Gastrocnemius medialis (tissue), 4 donors: ENCODE measurements at regions not wholly inside any gene's neighbourhood (a gene's known extent, or its start where the extent isn't known, plus 50 kb on each side); places are given as distances from the start of the nearest gene placed in this dataset.

Source experiments
- CTCF ChIP-seq, 5 experiments: fragments of 450-650 bp in 3 of 5; fragments of 200-600 bp in 2 of 5; sonication (generic) in 2 of 5; IDR thresholded peaks in 4 of 5; conservative IDR thresholded peaks in 1 of 5; 1 replicate in 4 of 5; 2 replicates in 1 of 5; pipeline ENCODE4 v1.5.1; 2016 to 2019; ENCODE audit warnings: antibody characterized with exemption in 5 of 5, mild to moderate bottlenecking in 3 of 5, moderate library complexity in 3 of 5
- POLR2A ChIP-seq, 2 donors: fragments of 450-650 bp; IDR thresholded peaks; one replicate each; pipeline ENCODE4 v1.6.1; 2017; ENCODE audit warnings: antibody characterized with exemption in 2 of 2, mild to moderate bottlenecking in 2 of 2, moderate library complexity in 2 of 2

- no peak for TF ChIP-seq CTCF (IDR thresholded peaks at IDR 0.05 in 4 of 5, conservative IDR thresholded peaks at IDR 0.05 in 1 of 5)
- no peak for TF ChIP-seq POLR2A (IDR thresholded peaks at IDR 0.05)
Measured at GRCh38 chr18:78237864-78238263, 741.8 kb upstream of the SALL3 start.
